GM23338 (cell line): ENCODE measurements at regions not wholly inside any gene's neighbourhood (a gene's known extent, or its start where the extent isn't known, plus 50 kb on each side); places are given as distances from the start of the nearest gene placed in this dataset.

Experiments used
- CREB1 ChIP-seq: fragments of 250-450 bp; sonication (Bioruptor Pico); IDR thresholded peaks from 2 replicates; pipeline ENCODE4 v1.5.0; 2020; ENCODE audit warnings: low read depth, mild to moderate bottlenecking, moderate library complexity
- EZH2 ChIP-seq: fragments of 200-600 bp; sonication (generic); IDR thresholded peaks from one replicate; pipeline ENCODE4 v1.8.0; 2017; ENCODE audit warnings: antibody characterized with exemption, mild to moderate bottlenecking, low read depth; ENCODE audit not compliant: unreplicated experiment
- EZH2phosphoT487 ChIP-seq: fragments of 200-600 bp; sonication (generic); IDR thresholded peaks from one replicate; pipeline ENCODE4 v1.8.1; 2018; ENCODE audit warnings: antibody characterized with exemption; ENCODE audit not compliant: unreplicated experiment
- JUNB ChIP-seq: IDR thresholded peaks from one replicate; pipeline ENCODE4 v1.6.1; 2016; ENCODE audit warnings: antibody characterized with exemption; ENCODE audit not compliant: unreplicated experiment
- NANOG ChIP-seq: IDR thresholded peaks from 2 replicates; pipeline ENCODE4 v1.6.1; 2016; ENCODE audit warnings: antibody characterized with exemption, borderline replicate concordance
- POLR2AphosphoS5 ChIP-seq: IDR thresholded peaks from 2 replicates; pipeline ENCODE4 v1.6.1; 2016; ENCODE audit warnings: antibody characterized with exemption, low read depth
- STAT1 ChIP-seq: IDR thresholded peaks from one replicate; pipeline ENCODE4 v1.6.1; 2016; ENCODE audit warnings: antibody characterized with exemption; ENCODE audit not compliant: unreplicated experiment
- ZNF114 ChIP-seq: fragments of 250-450 bp; sonication (Bioruptor Pico); IDR thresholded peaks from 2 replicates; pipeline ENCODE4 v1.5.0; 2020; ENCODE audit warnings: mild to moderate bottlenecking, moderate library complexity
- ZNF331 ChIP-seq: fragments of 250-450 bp; sonication (Bioruptor Pico); IDR thresholded peaks from 2 replicates; pipeline ENCODE4 v1.5.0; 2020; ENCODE audit warnings: low read depth, mild to moderate bottlenecking, moderate library complexity
- TF ChIP-seq, protein P1 (sequence below), 2 experiments: fragments of 200-600 bp in 1 of 2; sonication (generic) in 1 of 2; conservative IDR thresholded peaks; 2 replicates each; pipeline versions ENCODE4 v1.5.1 to v1.6.1; 2016 to 2017; ENCODE audit warnings: antibody characterized with exemption in 2 of 2, low read depth in 2 of 2, mild to moderate bottlenecking in 2 of 2, moderate library complexity in 1 of 2
- TF ChIP-seq, protein P2 (sequence below): IDR thresholded peaks from one replicate; pipeline ENCODE4 v1.6.1; 2018; ENCODE audit warnings: antibody characterized with exemption; ENCODE audit not compliant: unreplicated experiment
- TF ChIP-seq, protein P3 (sequence below): fragments of 250-450 bp; sonication (Bioruptor Pico); IDR thresholded peaks from 2 replicates; pipeline ENCODE4 v1.5.0; 2020; ENCODE audit warnings: mild to moderate bottlenecking, moderate library complexity
- TF ChIP-seq, protein P4 (sequence below): IDR thresholded peaks from 2 replicates; pipeline ENCODE4 v1.6.1; 2016; ENCODE audit warnings: antibody characterized with exemption

DNA sequence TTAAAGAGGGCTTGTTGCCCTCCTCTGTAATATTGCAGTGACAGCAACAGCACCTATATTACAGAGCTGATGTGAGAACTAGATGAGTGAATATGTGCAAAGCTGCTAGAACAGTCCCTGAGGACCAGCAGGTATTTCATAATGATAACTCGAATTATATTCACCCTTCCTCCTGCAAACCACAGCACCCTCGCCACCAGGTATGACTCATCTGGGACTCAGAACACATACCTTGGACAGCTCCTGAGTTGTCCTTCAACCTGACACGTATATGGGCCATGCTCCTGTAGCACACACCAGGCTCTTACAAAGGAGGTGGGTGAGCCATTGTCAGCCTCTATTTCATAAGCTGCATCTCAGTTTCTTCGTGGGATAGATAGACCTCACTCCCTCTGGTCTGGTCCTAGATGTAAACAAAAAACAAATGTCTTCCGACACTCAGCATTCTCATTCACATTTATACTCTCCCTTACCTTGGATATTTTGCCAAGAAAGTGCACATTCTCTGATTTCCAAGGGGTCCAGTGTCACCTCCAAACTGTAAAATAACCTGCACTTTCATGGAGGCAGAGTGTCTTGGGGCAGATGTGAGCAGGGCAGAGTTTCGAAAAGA lies 124.5 kb downstream of the TLE3 start:
- TF ChIP-seq EZH2phosphoT487: no peak
- TF ChIP-seq, protein P1, sequence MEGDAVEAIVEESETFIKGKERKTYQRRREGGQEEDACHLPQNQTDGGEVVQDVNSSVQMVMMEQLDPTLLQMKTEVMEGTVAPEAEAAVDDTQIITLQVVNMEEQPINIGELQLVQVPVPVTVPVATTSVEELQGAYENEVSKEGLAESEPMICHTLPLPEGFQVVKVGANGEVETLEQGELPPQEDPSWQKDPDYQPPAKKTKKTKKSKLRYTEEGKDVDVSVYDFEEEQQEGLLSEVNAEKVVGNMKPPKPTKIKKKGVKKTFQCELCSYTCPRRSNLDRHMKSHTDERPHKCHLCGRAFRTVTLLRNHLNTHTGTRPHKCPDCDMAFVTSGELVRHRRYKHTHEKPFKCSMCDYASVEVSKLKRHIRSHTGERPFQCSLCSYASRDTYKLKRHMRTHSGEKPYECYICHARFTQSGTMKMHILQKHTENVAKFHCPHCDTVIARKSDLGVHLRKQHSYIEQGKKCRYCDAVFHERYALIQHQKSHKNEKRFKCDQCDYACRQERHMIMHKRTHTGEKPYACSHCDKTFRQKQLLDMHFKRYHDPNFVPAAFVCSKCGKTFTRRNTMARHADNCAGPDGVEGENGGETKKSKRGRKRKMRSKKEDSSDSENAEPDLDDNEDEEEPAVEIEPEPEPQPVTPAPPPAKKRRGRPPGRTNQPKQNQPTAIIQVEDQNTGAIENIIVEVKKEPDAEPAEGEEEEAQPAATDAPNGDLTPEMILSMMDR (conservative IDR thresholded peaks at IDR 0.05; ENCODE audit: low read depth in 2 of 2): no peak
- no peak for TF ChIP-seq EZH2
- TF ChIP-seq POLR2AphosphoS5: no peak
- TF ChIP-seq, protein P2, sequence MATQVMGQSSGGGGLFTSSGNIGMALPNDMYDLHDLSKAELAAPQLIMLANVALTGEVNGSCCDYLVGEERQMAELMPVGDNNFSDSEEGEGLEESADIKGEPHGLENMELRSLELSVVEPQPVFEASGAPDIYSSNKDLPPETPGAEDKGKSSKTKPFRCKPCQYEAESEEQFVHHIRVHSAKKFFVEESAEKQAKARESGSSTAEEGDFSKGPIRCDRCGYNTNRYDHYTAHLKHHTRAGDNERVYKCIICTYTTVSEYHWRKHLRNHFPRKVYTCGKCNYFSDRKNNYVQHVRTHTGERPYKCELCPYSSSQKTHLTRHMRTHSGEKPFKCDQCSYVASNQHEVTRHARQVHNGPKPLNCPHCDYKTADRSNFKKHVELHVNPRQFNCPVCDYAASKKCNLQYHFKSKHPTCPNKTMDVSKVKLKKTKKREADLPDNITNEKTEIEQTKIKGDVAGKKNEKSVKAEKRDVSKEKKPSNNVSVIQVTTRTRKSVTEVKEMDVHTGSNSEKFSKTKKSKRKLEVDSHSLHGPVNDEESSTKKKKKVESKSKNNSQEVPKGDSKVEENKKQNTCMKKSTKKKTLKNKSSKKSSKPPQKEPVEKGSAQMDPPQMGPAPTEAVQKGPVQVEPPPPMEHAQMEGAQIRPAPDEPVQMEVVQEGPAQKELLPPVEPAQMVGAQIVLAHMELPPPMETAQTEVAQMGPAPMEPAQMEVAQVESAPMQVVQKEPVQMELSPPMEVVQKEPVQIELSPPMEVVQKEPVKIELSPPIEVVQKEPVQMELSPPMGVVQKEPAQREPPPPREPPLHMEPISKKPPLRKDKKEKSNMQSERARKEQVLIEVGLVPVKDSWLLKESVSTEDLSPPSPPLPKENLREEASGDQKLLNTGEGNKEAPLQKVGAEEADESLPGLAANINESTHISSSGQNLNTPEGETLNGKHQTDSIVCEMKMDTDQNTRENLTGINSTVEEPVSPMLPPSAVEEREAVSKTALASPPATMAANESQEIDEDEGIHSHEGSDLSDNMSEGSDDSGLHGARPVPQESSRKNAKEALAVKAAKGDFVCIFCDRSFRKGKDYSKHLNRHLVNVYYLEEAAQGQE: peak; percentile 86
- TF ChIP-seq JUNB: no peak
- TF ChIP-seq CREB1: no peak
- TF ChIP-seq, protein P3, sequence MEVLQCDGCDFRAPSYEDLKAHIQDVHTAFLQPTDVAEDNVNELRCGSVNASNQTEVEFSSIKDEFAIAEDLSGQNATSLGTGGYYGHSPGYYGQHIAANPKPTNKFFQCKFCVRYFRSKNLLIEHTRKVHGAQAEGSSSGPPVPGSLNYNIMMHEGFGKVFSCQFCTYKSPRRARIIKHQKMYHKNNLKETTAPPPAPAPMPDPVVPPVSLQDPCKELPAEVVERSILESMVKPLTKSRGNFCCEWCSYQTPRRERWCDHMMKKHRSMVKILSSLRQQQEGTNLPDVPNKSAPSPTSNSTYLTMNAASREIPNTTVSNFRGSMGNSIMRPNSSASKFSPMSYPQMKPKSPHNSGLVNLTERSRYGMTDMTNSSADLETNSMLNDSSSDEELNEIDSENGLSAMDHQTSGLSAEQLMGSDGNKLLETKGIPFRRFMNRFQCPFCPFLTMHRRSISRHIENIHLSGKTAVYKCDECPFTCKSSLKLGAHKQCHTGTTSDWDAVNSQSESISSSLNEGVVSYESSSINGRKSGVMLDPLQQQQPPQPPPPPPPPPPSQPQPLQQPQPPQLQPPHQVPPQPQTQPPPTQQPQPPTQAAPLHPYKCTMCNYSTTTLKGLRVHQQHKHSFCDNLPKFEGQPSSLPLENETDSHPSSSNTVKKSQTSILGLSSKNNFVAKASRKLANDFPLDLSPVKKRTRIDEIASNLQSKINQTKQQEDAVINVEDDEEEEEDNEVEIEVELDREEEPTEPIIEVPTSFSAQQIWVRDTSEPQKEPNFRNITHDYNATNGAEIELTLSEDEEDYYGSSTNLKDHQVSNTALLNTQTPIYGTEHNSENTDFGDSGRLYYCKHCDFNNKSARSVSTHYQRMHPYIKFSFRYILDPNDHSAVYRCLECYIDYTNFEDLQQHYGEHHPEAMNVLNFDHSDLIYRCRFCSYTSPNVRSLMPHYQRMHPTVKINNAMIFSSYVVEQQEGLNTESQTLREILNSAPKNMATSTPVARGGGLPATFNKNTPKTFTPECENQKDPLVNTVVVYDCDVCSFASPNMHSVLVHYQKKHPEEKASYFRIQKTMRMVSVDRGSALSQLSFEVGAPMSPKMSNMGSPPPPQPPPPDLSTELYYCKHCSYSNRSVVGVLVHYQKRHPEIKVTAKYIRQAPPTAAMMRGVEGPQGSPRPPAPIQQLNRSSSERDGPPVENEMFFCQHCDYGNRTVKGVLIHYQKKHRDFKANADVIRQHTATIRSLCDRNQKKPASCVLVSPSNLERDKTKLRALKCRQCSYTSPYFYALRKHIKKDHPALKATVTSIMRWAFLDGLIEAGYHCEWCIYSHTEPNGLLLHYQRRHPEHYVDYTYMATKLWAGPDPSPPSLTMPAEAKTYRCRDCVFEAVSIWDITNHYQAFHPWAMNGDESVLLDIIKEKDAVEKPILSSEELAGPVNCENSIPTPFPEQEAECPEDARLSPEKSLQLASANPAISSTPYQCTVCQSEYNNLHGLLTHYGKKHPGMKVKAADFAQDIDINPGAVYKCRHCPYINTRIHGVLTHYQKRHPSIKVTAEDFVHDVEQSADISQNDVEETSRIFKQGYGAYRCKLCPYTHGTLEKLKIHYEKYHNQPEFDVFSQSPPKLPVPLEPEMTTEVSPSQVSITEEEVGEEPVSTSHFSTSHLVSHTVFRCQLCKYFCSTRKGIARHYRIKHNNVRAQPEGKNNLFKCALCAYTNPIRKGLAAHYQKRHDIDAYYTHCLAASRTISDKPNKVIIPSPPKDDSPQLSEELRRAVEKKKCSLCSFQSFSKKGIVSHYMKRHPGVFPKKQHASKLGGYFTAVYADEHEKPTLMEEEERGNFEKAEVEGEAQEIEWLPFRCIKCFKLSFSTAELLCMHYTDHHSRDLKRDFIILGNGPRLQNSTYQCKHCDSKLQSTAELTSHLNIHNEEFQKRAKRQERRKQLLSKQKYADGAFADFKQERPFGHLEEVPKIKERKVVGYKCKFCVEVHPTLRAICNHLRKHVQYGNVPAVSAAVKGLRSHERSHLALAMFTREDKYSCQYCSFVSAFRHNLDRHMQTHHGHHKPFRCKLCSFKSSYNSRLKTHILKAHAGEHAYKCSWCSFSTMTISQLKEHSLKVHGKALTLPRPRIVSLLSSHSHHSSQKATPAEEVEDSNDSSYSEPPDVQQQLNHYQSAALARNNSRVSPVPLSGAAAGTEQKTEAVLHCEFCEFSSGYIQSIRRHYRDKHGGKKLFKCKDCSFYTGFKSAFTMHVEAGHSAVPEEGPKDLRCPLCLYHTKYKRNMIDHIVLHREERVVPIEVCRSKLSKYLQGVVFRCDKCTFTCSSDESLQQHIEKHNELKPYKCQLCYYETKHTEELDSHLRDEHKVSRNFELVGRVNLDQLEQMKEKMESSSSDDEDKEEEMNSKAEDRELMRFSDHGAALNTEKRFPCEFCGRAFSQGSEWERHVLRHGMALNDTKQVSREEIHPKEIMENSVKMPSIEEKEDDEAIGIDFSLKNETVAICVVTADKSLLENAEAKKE: no peak
- no peak for TF ChIP-seq ZNF114 (CRISPR knock-in tag)
- TF ChIP-seq STAT1: no peak
- no peak for TF ChIP-seq NANOG
- TF ChIP-seq ZNF331 (CRISPR knock-in tag): no peak
- TF ChIP-seq, protein P4, sequence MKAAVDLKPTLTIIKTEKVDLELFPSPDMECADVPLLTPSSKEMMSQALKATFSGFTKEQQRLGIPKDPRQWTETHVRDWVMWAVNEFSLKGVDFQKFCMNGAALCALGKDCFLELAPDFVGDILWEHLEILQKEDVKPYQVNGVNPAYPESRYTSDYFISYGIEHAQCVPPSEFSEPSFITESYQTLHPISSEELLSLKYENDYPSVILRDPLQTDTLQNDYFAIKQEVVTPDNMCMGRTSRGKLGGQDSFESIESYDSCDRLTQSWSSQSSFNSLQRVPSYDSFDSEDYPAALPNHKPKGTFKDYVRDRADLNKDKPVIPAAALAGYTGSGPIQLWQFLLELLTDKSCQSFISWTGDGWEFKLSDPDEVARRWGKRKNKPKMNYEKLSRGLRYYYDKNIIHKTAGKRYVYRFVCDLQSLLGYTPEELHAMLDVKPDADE: no peak
